ENCODE measurements at regions not wholly inside any gene's neighbourhood (a gene's known extent, or its start where the extent isn't known, plus 50 kb on each side); places are given as distances from the start of the nearest gene placed in this dataset.

GRCh38 chr18:9008200-9008708, 94.2 kb upstream of the NDUFV2 start:
- no peak for DNase-seq (ENCODE audit: insufficient read length, low spot score)
- FAIRE-seq: no peak
- TF ChIP-seq POLR2AphosphoS5 (IDR thresholded peaks at IDR 0.05; ENCODE audit: low read depth, low read length): no peak
- no peak for TF ChIP-seq POLR2A (IDR thresholded peaks at IDR 0.05; ENCODE audit: low read depth, low read length)
- TF ChIP-seq TAF1 (IDR thresholded peaks at IDR 0.05; ENCODE audit: low read depth, low read length): no peak
- no peak for TF ChIP-seq PAX5 (IDR thresholded peaks at IDR 0.05; ENCODE audit: insufficient read depth, low read length, severe bottlenecking)
- TF ChIP-seq SPI1 (IDR thresholded peaks at IDR 0.05; ENCODE audit: low read depth, low read length): no peak
- no peak for TF ChIP-seq POU2F2 (IDR thresholded peaks at IDR 0.05; ENCODE audit: low read depth, low read length)

- FAIRE-seq (no peak), DNase-seq (ENCODE audit: insufficient read length, low spot score) (no peak)
Measured at GRCh38 chr18:9008709-9009635, 93.5 kb upstream of the NDUFV2 start.

GRCh38 chr18:9009703-9010488, 92.6 kb upstream of the NDUFV2 start:
- TF ChIP-seq POLR2A (IDR thresholded peaks at IDR 0.05; ENCODE audit: low read depth, low read length): no peak
- no peak for TF ChIP-seq TAF1 (IDR thresholded peaks at IDR 0.05; ENCODE audit: low read depth, low read length)
- no peak for TF ChIP-seq PAX5 (IDR thresholded peaks at IDR 0.05; ENCODE audit: insufficient read depth, low read length, severe bottlenecking)
- TF ChIP-seq POLR2AphosphoS5 (IDR thresholded peaks at IDR 0.05; ENCODE audit: low read depth, low read length): no peak
- no peak for TF ChIP-seq SPI1 (IDR thresholded peaks at IDR 0.05; ENCODE audit: low read depth, low read length)
- no peak for TF ChIP-seq POU2F2 (IDR thresholded peaks at IDR 0.05; ENCODE audit: low read depth, low read length)
- FAIRE-seq (no peak), DNase-seq (ENCODE audit: insufficient read length, low spot score) (no peak)

More at GRCh38 chr18:9008709-9009635, 93.5 kb upstream of the NDUFV2 start:
- TF ChIP-seq POLR2A (IDR thresholded peaks at IDR 0.05; ENCODE audit: low read depth, low read length) (no peak), PAX5 (IDR thresholded peaks at IDR 0.05; ENCODE audit: insufficient read depth, low read length, severe bottlenecking) (no peak), POLR2AphosphoS5 (IDR thresholded peaks at IDR 0.05; ENCODE audit: low read depth, low read length) (no peak), TAF1 (IDR thresholded peaks at IDR 0.05; ENCODE audit: low read depth, low read length) (no peak)

GRCh38 chr18:9011431-9011830, 91.1 kb upstream of the NDUFV2 start:
- no peak for TF ChIP-seq PAX5 (IDR thresholded peaks at IDR 0.05; ENCODE audit: insufficient read depth, low read length, severe bottlenecking)
- no peak for TF ChIP-seq SPI1 (IDR thresholded peaks at IDR 0.05; ENCODE audit: low read depth, low read length)
- FAIRE-seq: no peak
- no peak for DNase-seq (ENCODE audit: insufficient read length, low spot score)

GRCh38 chr18:9013926-9014373, 88.5 kb upstream of the NDUFV2 start:
- TF ChIP-seq POU2F2 (IDR thresholded peaks at IDR 0.05; ENCODE audit: low read depth, low read length): no peak
- no peak for TF ChIP-seq SPI1 (IDR thresholded peaks at IDR 0.05; ENCODE audit: low read depth, low read length)
- no peak for TF ChIP-seq POLR2AphosphoS5 (IDR thresholded peaks at IDR 0.05; ENCODE audit: low read depth, low read length)
- TF ChIP-seq TAF1 (IDR thresholded peaks at IDR 0.05; ENCODE audit: low read depth, low read length): no peak
- TF ChIP-seq POLR2A (IDR thresholded peaks at IDR 0.05; ENCODE audit: low read depth, low read length): no peak
- FAIRE-seq (no peak), DNase-seq (ENCODE audit: insufficient read length, low spot score) (no peak)

- no peak for TF ChIP-seq TAF1 (IDR thresholded peaks at IDR 0.05; ENCODE audit: low read depth, low read length)
- no peak for TF ChIP-seq POLR2AphosphoS5 (IDR thresholded peaks at IDR 0.05; ENCODE audit: low read depth, low read length)
- no peak for TF ChIP-seq PAX5 (IDR thresholded peaks at IDR 0.05; ENCODE audit: insufficient read depth, low read length, severe bottlenecking)
- TF ChIP-seq POLR2A (IDR thresholded peaks at IDR 0.05; ENCODE audit: low read depth, low read length): no peak
- no peak for TF ChIP-seq SPI1 (IDR thresholded peaks at IDR 0.05; ENCODE audit: low read depth, low read length)
- no peak for TF ChIP-seq POU2F2 (IDR thresholded peaks at IDR 0.05; ENCODE audit: low read depth, low read length)
- DNase-seq (ENCODE audit: insufficient read length, low spot score): no peak
- no peak for FAIRE-seq
Measured at GRCh38 chr18:9015689-9016088, 86.8 kb upstream of the NDUFV2 start.

- no peak for DNase-seq (ENCODE audit: insufficient read length, low spot score)
- no peak for FAIRE-seq
- TF ChIP-seq TAF1 (IDR thresholded peaks at IDR 0.05; ENCODE audit: low read depth, low read length) (no peak), SPI1 (IDR thresholded peaks at IDR 0.05; ENCODE audit: low read depth, low read length) (no peak), POLR2A (IDR thresholded peaks at IDR 0.05; ENCODE audit: low read depth, low read length) (no peak), POU2F2 (IDR thresholded peaks at IDR 0.05; ENCODE audit: low read depth, low read length) (no peak), PAX5 (IDR thresholded peaks at IDR 0.05; ENCODE audit: insufficient read depth, low read length, severe bottlenecking) (no peak), POLR2AphosphoS5 (IDR thresholded peaks at IDR 0.05; ENCODE audit: low read depth, low read length) (no peak)
Measured at GRCh38 chr18:9016633-9017166, 85.8 kb upstream of the NDUFV2 start.

- TF ChIP-seq SPI1 (IDR thresholded peaks at IDR 0.05; ENCODE audit: low read depth, low read length): peak; percentile 4; the same call in 1 of the 2 replicates
- TF ChIP-seq POLR2A (IDR thresholded peaks at IDR 0.05; ENCODE audit: low read depth, low read length): no peak
- peak; percentile 85 for FAIRE-seq
- peak; percentile 70 for DNase-seq (ENCODE audit: insufficient read length, low spot score)
Measured at GRCh38 chr18:9017167-9017904, 85.2 kb upstream of the NDUFV2 start.

- FAIRE-seq (no peak), DNase-seq (ENCODE audit: insufficient read length, low spot score) (no peak)
- TF ChIP-seq POLR2AphosphoS5 (IDR thresholded peaks at IDR 0.05; ENCODE audit: low read depth, low read length) (no peak), TAF1 (IDR thresholded peaks at IDR 0.05; ENCODE audit: low read depth, low read length) (no peak), POU2F2 (IDR thresholded peaks at IDR 0.05; ENCODE audit: low read depth, low read length) (no peak), SPI1 (IDR thresholded peaks at IDR 0.05; ENCODE audit: low read depth, low read length) (no peak), POLR2A (IDR thresholded peaks at IDR 0.05; ENCODE audit: low read depth, low read length) (no peak)
Measured at GRCh38 chr18:9017905-9018227, 84.6 kb upstream of the NDUFV2 start.
